HG03571 (cell line): ENCODE measurements at regions not wholly inside any gene's neighbourhood (a gene's known extent, or its start where the extent isn't known, plus 50 kb on each side); places are given as distances from the start of the nearest gene placed in this dataset.
"Not testable (repeated sequence)": the region's sequence is repeated elsewhere in the genome, so short reads cannot be mapped to it uniquely, and the experiment has no call there.

ENCODE experiments used
- ATAC-seq: cut with Tn5 transposase; IDR thresholded peaks from one replicate; pipeline ENCODE4 v1.9.1; 2021; ENCODE audit not compliant: unreplicated experiment

DNA sequence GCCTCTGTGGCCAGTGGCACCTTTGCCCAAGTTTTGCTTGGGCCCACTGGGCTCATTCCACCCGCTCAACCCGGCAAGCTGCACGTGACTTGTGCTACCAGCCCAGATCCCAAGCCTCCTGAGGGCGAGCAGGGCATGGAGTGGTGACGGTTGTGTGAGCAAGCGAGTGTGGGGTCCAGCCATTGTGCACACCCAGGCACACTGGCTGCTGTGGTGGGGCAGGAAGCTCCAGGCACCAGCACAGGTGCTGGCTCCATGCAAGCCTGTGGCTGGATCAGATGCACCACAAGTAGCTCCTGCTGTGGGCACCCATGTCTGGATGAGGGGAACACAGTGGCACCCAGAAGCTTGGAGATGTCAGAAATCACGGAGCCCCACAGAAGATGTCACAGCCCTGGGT lies 557.0 kb upstream of the GNPDA2 start:
- no peak for ATAC-seq

- no peak for ATAC-seq
Measured at GRCh38 chr4:45280121-45280520, 553.8 kb upstream of the GNPDA2 start.

- ATAC-seq = no peak
Measured at GRCh38 chr4:45275862-45276261, 549.5 kb upstream of the GNPDA2 start.

- not testable (repeated sequence) for ATAC-seq
Measured at GRCh38 chr4:45248106-45248505, 521.8 kb upstream of the GNPDA2 start.

GRCh38 chr4:45241976-45242375 lies 515.6 kb upstream of the GNPDA2 start:
- no peak for ATAC-seq

DNA sequence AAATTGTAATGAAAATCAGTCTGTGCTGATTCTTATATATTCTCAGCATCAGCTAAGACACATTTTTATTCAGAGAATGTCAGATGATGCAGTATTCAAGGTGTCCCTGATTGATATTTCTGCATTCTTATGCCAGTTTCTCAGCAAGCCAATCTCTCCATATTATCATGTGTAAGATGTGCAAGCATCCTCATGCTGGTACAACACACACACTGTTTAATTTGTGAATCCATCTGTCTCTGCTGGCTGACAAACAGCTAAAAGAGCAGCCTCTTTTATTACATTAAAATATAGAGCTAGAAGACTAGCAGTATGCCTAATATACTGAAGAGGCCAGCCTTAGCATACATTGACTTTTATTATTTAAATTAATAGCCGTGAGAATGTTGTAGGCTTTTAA lies 502.9 kb upstream of the GNPDA2 start:
- no peak for ATAC-seq

DNA sequence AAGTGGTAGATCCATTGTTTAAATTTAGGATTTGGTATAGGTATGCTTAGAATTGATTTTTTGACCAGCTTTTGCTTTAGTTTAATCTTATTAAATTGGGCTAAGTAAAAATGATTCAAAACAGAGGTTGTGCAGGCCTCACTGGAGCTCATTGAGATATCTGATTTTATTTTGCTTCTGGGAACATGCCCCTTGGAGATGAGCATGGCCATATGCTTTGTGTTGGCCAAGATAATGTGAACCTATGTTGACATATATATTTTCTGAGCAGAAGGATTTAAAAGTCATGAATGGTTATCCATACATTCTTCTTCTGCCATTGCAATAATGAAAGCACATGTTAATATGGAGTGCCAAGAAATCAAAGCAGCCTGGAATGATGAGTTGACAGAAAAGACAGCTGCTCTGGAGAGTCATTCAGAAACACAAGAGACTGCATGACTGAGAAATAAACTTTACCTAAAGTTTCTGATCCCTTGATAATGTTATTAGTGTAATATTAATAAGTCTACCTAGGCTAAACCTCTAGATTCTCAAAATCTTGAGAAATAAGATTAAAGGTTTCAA lies 489.7 kb upstream of the GNPDA2 start:
- no peak for ATAC-seq

GRCh38 chr4:45208476-45208875 lies 482.1 kb upstream of the GNPDA2 start:
- not testable (repeated sequence) for ATAC-seq

DNA sequence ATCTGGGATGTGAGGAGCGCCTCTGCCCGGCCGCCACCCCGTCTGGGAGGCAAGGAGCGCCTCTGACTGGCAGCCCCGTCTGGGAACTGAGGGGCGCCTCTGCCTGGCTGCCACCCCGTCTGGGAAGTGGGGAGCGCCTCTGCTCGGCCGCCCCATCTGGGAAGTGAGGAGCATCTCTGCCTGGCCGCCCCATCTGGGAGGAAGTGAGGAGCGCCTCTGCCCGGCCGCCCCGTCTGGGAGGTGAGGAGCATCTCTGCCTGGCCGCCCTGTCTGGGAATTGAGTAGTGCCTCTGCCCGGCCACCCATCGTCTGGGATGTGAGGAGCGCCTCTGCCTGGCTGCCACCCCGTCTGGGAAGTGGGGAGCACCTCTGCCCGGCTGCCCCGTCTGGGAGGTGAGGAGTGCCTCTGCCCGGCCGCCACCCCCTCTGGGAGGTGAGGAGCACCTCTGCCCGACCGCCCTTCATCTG lies 481.5 kb upstream of the GNPDA2 start:
- ATAC-seq = not testable (repeated sequence)

GRCh38 chr4:45207241-45207863 lies 481.0 kb upstream of the GNPDA2 start:
- not testable (repeated sequence) for ATAC-seq

DNA sequence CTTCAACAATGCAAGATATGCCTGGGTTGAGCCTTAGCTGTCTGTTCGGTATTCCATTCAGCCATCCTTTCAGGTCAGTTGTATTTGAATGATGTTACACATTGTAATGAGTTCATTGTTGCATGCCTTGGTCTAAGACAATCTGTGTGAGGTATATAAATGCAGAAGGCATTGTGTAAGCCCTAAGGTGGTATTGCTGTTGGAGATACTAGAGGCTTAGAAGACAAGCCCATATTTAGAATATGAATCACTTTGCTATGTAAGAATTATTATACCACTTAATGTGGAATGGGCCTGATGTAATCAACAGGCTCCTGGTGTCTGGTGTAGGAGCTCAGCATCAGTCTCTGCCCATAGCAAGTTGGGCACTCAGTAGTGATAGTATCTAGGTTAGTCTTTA lies 473.4 kb upstream of the GNPDA2 start:
- ATAC-seq = no peak

GRCh38 chr4:45188501-45188900 lies 462.1 kb upstream of the GNPDA2 start:
- ATAC-seq = no peak

GRCh38 chr4:45186249-45186648 lies 459.9 kb upstream of the GNPDA2 start:
- ATAC-seq = no peak

DNA sequence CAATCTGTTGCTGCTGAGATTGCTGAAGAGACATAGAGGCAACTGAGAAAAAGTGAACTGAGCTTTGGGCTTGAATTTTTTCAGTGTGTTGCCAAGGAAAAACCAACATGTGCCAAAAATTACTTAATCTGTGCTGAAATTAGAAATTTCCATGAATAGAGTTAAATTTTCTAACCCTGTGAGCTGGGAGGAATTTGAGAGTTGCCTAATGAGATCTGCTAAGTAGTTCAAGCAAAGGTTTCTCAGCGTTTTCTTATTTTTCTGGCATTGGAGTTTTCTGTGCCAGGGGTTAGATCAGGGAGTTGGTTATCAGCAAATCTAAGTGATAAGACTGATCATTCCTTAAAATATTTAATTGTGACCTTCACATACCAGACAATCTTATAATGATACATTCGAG lies 457.5 kb upstream of the GNPDA2 start:
- no peak for ATAC-seq

DNA sequence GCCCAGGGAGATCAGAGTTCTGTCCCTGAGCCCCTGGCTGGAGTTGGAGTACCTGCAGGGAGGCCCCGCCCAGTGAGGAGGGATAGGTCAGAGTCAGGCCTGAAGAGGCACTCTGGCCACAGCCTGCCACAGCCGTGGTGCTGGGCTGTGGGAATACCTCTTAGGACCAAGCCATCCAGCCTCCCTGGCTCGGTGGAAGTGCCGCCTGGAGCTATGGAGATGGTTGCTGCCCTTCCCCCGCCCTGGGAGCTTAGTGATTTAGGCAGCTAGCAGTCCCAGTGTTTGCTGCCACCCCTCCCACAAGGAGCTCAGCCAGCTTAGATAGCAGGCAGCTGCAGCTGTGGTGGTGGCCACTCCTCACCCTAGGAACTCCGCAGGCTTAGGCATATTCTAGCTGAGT lies 446.3 kb upstream of the GNPDA2 start:
- ATAC-seq = no peak

- no peak for ATAC-seq
Measured at GRCh38 chr4:45160951-45161350, 434.6 kb upstream of the GNPDA2 start.

DNA sequence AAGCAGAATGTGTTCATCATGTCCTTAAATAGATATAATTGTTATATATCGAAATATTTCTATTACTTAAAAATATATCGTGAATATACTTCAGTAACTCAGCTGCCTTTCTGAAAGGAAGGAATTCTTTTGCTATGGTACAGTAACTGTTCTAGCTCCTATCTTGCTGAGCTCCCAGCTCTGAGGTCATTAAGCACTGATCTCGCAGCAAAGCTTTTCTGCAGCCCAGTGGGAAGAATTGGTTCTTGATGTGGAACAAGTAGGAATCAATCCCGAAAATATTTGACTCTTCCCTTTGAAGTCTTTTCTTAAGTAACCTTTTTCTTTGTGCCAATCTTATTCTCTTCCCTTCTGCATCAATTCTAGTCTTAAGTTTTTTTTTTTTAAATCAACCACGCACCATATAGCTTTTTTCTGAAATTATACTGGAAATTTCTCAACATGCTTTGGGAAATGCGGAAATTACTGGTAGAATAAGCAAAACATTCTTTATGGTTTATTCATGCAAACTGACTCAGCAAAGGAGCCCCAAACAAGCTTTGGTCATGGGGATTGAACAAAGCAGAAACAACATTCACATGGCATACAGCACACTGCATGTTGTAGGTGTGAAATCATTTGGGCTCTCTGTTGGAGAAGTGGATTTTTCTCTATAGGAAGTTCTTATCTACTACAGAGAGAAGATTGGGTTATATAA lies 428.9 kb upstream of the GNPDA2 start:
- no peak for ATAC-seq

DNA sequence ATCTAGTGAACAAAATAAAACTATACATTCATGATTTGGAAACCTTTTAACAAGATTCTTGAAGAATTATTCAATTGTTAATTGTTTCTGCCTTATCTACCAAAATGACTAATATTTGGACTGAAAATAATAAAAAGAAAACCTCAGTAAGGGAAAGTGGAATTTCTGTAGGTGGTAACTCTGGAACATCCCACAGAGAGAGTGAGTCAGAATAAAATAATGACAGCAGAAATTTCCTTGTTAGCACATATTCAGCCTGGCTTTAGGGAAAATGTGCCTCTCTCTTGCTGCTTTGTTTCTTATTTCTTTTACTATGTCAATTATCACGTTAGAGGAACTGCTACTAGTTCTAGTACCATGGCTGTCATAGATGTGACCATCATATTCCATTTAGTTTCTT lies 421.5 kb upstream of the GNPDA2 start:
- no peak for ATAC-seq

GRCh38 chr4:45131020-45131419 lies 404.7 kb upstream of the GNPDA2 start:
- no peak for ATAC-seq

DNA sequence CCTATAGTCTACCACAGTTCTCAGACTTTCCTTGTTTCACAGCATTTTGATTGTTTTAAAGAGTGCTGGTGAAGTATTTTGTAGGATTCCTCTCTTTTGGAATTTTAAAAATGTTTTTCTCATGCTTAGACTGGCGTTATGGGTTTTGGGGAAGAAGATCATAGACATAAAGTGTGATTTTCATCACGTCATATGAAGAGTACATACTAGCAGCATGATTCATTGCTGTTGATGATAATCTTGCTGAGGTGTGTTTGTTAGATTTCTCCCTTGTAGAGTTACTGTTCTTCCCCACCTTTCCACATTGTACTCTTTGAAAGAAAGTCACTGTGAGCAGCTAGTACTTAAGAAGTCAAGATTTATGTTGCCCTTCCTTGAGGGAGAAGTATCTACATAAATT lies 396.1 kb upstream of the GNPDA2 start:
- ATAC-seq = no peak

DNA sequence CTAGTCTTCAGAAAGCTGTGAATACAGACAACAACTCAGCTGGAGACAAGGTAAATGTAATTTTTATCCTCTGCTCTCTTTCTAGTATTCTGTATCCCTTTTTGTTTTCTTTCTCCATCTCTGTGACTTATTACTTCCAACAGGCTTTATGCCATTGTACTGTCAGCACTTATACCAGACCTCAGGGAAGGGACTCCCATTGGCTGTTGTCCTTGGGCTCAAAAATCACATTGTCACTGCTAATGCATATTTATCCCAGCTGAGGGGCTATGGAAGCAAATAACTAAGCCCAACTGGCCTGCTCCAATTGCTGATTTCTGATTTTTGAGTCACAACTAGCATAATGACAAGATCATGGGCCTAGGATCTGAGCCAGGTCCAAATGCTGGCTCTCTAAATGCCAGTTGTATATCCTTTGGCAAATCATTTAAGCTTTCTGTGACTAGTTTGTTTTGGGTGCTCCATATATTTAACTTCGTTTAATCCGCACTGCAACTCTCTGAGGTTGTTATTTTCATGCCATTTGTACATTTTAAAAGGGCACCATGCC lies 395.1 kb upstream of the GNPDA2 start:
- ATAC-seq = no peak

DNA sequence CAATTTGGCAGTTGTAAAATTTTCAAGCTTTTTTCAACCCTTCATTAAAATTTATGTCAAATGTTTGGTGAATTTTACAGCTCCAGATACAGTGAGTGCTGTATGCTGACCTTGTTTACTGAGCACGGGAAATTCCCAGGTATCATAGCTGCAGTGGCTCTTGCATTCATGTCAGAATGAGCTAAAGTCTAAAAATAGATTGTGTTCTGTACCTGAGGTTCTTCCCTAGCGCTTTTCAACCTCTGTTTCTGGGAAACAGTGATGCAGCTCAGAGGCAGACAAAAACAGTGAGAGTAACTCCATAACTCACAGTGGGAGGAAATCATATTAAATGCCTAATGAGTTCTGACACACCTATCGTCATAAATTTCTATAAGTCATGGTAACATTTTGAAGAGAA lies 393.8 kb upstream of the GNPDA2 start:
- ATAC-seq = no peak
